Fibroblast of villous mesenchyme (primary cell): ENCODE measurements at regions not wholly inside any gene's neighbourhood (a gene's known extent, or its start where the extent isn't known, plus 50 kb on each side); places are given as distances from the start of the nearest gene placed in this dataset.

Experiments used
- DNase-seq: peaks from one replicate; pipeline ENCODE4 v3.0.0-alpha.2; 2010; ENCODE audit warnings: low read depth
- H3K4me3 ChIP-seq: 2 replicates; pipeline ENCODE4 v1.5.1; 2011; ENCODE audit warnings: low read depth, mild to moderate bottlenecking, low read length
- CTCF ChIP-seq: IDR thresholded peaks from 2 replicates; pipeline ENCODE4 v1.5.1; 2012; ENCODE audit warnings: low read depth, mild to moderate bottlenecking, low read length; ENCODE audit not compliant: insufficient read depth

- DNase-seq, result no peak
- no peak for TF ChIP-seq CTCF
- no peak overlapping the region for H3K4me3 ChIP-seq
Observed at GRCh38 chr4:10303291-10303690, 153.9 kb downstream of the ZNF518B start.

GRCh38 chr4:10302096-10302495, 155.1 kb downstream of the ZNF518B start:
- no peak overlapping the region for H3K4me3 ChIP-seq
- DNase-seq, result no peak
- no peak for TF ChIP-seq CTCF

- H3K4me3 ChIP-seq, result no peak overlapping the region
- no peak for DNase-seq
- TF ChIP-seq CTCF, result no peak
Observed at GRCh38 chr4:10299601-10300000, 157.6 kb downstream of the ZNF518B start.

GRCh38 chr4:10298681-10299080, 158.5 kb downstream of the ZNF518B start:
- no peak overlapping the region for H3K4me3 ChIP-seq
- no peak for TF ChIP-seq CTCF
- DNase-seq, result no peak

GRCh38 chr4:10296730-10297129, 160.5 kb downstream of the ZNF518B start:
- H3K4me3 ChIP-seq, result no peak overlapping the region
- TF ChIP-seq CTCF, result no peak
- no peak for DNase-seq

GRCh38 chr4:10295301-10295700, 161.9 kb downstream of the ZNF518B start:
- DNase-seq, result no peak
- H3K4me3 ChIP-seq, result no peak overlapping the region
- no peak for TF ChIP-seq CTCF

- TF ChIP-seq CTCF, result no peak
- no peak overlapping the region for H3K4me3 ChIP-seq
- no peak for DNase-seq
Observed at GRCh38 chr4:10289538-10289906, 167.7 kb downstream of the ZNF518B start.
